BE2C (cell line): ENCODE measurements at regions not wholly inside any gene's neighbourhood (a gene's known extent, or its start where the extent isn't known, plus 50 kb on each side); places are given as distances from the start of the nearest gene placed in this dataset.

Experiments
- DNase-seq: peaks from one replicate; pipeline ENCODE4 v3.0.0-alpha.2; 2020
- H3K27me3 ChIP-seq: fragments of 250-450 bp; sonication (Bioruptor Pico); 2 replicates; pipeline ENCODE4 v1.5.1; 2020; ENCODE audit warnings: mild to moderate bottlenecking
- H3K36me3 ChIP-seq: fragments of 250-450 bp; sonication (Bioruptor Pico); 2 replicates; pipeline ENCODE4 v1.5.1; 2020; ENCODE audit warnings: mild to moderate bottlenecking
- H3K4me1 ChIP-seq: fragments of 250-450 bp; sonication (Bioruptor Pico); 2 replicates; pipeline ENCODE4 v1.5.1; 2020
- H3K4me3 ChIP-seq: 2 replicates; pipeline ENCODE4 v1.5.1; 2011; ENCODE audit warnings: low read depth, low read length
- H3K9me3 ChIP-seq: fragments of 250-450 bp; sonication (Bioruptor Pico); 2 replicates; pipeline ENCODE4 v1.5.1; 2020
- CTCF ChIP-seq: IDR thresholded peaks from 2 replicates; pipeline ENCODE4 v1.5.1; 2012; ENCODE audit warnings: mild to moderate bottlenecking, low read depth, low read length

- Histone ChIP-seq H3K4me1 (peaks cover 2% of the 10 kb centered on the region; the same call in 1 of the 2 replicates), H3K4me3 (no peak overlapping the region), H3K36me3 (no peaks in the 10 kb centered on the region), H3K27me3 (no peaks in the 10 kb centered on the region), H3K9me3 (no peaks in the 10 kb centered on the region)
- no peak for TF ChIP-seq CTCF
- no peak for DNase-seq
These were observed 87.4 kb upstream of the CDH10 start for GRCh38 chr5:24732184-24732583.

GRCh38 chr5:24720743-24721142, 76.0 kb upstream of the CDH10 start:
- H3K4me3 ChIP-seq: no peak overlapping the region
- H3K27me3 ChIP-seq: no peaks in the 10 kb centered on the region
- no peak for DNase-seq
- no peaks in the 10 kb centered on the region for H3K36me3 ChIP-seq
- no peak for TF ChIP-seq CTCF
- no peaks in the 10 kb centered on the region for H3K4me1 ChIP-seq
- H3K9me3 ChIP-seq: no peaks in the 10 kb centered on the region

GRCh38 chr5:24714746-24715145, 70.0 kb upstream of the CDH10 start:
- TF ChIP-seq CTCF: no peak
- no peak for DNase-seq
- Histone ChIP-seq H3K4me3 (no peak overlapping the region; the same call in 1 of the 2 replicates), H3K9me3 (no peaks in the 10 kb centered on the region), H3K36me3 (no peaks in the 10 kb centered on the region), H3K27me3 (no peaks in the 10 kb centered on the region), H3K4me1 (no peaks in the 10 kb centered on the region)

GRCh38 chr5:24712947-24713346, 68.2 kb upstream of the CDH10 start:
- no peaks in the 10 kb centered on the region for H3K36me3 ChIP-seq
- no peaks in the 10 kb centered on the region for H3K9me3 ChIP-seq
- no peak overlapping the region for H3K4me3 ChIP-seq
- H3K4me1 ChIP-seq: no peaks in the 10 kb centered on the region
- no peak for DNase-seq
- TF ChIP-seq CTCF: no peak
- H3K27me3 ChIP-seq: no peaks in the 10 kb centered on the region

GRCh38 chr5:24712047-24712446, 67.3 kb upstream of the CDH10 start:
- H3K27me3 ChIP-seq: no peaks in the 10 kb centered on the region
- no peak overlapping the region for H3K4me3 ChIP-seq
- no peaks in the 10 kb centered on the region for H3K4me1 ChIP-seq
- H3K36me3 ChIP-seq: no peaks in the 10 kb centered on the region
- TF ChIP-seq CTCF: no peak
- H3K9me3 ChIP-seq: no peaks in the 10 kb centered on the region
- no peak for DNase-seq

- no peak for DNase-seq
- H3K36me3 ChIP-seq: no peaks in the 10 kb centered on the region
- H3K4me3 ChIP-seq: no peak overlapping the region
- H3K9me3 ChIP-seq: no peaks in the 10 kb centered on the region
- no peaks in the 10 kb centered on the region for H3K27me3 ChIP-seq
- H3K4me1 ChIP-seq: no peaks in the 10 kb centered on the region
- no peak for TF ChIP-seq CTCF
These were observed 59.2 kb upstream of the CDH10 start for GRCh38 chr5:24703934-24704333.
